Mesodermal cell (in vitro differentiated cells): ENCODE measurements at regions not wholly inside any gene's neighbourhood (a gene's known extent, or its start where the extent isn't known, plus 50 kb on each side); places are given as distances from the start of the nearest gene placed in this dataset.

Experiments used
- H3K27ac ChIP-seq: 2 replicates; pipeline ENCODE4 v1.7.0; 2013; ENCODE audit warnings: mild to moderate bottlenecking, low read depth, low read length, moderate library complexity; ENCODE audit not compliant: severe bottlenecking
- H3K36me3 ChIP-seq: 2 replicates; pipeline ENCODE4 v1.7.1; 2013; ENCODE audit warnings: mild to moderate bottlenecking, low read length, moderate library complexity; ENCODE audit not compliant: control insufficient read depth, insufficient read depth
- H3K4me1 ChIP-seq: one replicate; pipeline ENCODE4 v1.7.1; 2013; ENCODE audit warnings: mild to moderate bottlenecking, low read length; ENCODE audit not compliant: insufficient read depth, control insufficient read depth, poor library complexity, severe bottlenecking
- H3K4me3 ChIP-seq: 2 replicates; pipeline ENCODE4 v1.7.0; 2013; ENCODE audit warnings: low read length, control low read depth, mild to moderate bottlenecking; ENCODE audit not compliant: insufficient read depth, poor library complexity, severe bottlenecking; ENCODE audit errors: extremely low read depth
- H3K9me3 ChIP-seq: 2 replicates; pipeline ENCODE4 v1.7.1; 2013; ENCODE audit warnings: mild to moderate bottlenecking, low read length, moderate library complexity; ENCODE audit not compliant: control insufficient read depth
- WGBS, 2 experiments: methylation state at CpG; one replicate each; pipeline ENCODE4 v1.1.5; 2013; ENCODE audit warnings: missing lambda C conversion rate in 2 of 2; ENCODE audit not compliant: insufficient coverage in 2 of 2; 5-methylcytosine and 5-hydroxymethylcytosine counted together

- WGBS, 2 experiments = no CpG with 5 or more reads among the region's 3 CpGs
- no peak overlapping the region for H3K27ac ChIP-seq
- H3K4me1 ChIP-seq = no peaks in the 10 kb centered on the region
- no peaks in the 10 kb centered on the region for H3K9me3 ChIP-seq
- no peak overlapping the region for H3K4me3 ChIP-seq
- no peaks in the 10 kb centered on the region for H3K36me3 ChIP-seq
Observed at GRCh38 chr21:18617291-18617690, 213.7 kb upstream of the TMPRSS15 start.

- H3K27ac ChIP-seq = no peak overlapping the region
- H3K9me3 ChIP-seq = no peaks in the 10 kb centered on the region
- H3K36me3 ChIP-seq = no peaks in the 10 kb centered on the region
- H3K4me1 ChIP-seq = no peaks in the 10 kb centered on the region
- WGBS, 2 experiments = 69% methylated on average over 2 of the region's 4 CpGs; no CpG with 5 or more reads in 1 of the 2 experiments
- H3K4me3 ChIP-seq = no peak overlapping the region
Observed at GRCh38 chr21:18620436-18620835, 216.9 kb upstream of the TMPRSS15 start.

GRCh38 chr21:18622383-18622782 lies 218.8 kb upstream of the TMPRSS15 start:
- no peak overlapping the region for H3K4me3 ChIP-seq
- no peaks in the 10 kb centered on the region for H3K9me3 ChIP-seq
- H3K4me1 ChIP-seq = no peaks in the 10 kb centered on the region
- no peak overlapping the region for H3K27ac ChIP-seq
- H3K36me3 ChIP-seq = no peaks in the 10 kb centered on the region

- no peaks in the 10 kb centered on the region for H3K4me1 ChIP-seq
- no peak overlapping the region for H3K27ac ChIP-seq
- 100% methylated on average over 1 of the region's 2 CpGs; no CpG with 5 or more reads in 1 of the 2 experiments for WGBS, 2 experiments
- H3K9me3 ChIP-seq = no peaks in the 10 kb centered on the region
- H3K4me3 ChIP-seq = no peak overlapping the region
- H3K36me3 ChIP-seq = no peaks in the 10 kb centered on the region
Observed at GRCh38 chr21:18630446-18630845, 226.9 kb upstream of the TMPRSS15 start.

- Histone ChIP-seq H3K9me3 (no peaks in the 10 kb centered on the region), H3K4me3 (no peak overlapping the region), H3K27ac (no peak overlapping the region), H3K4me1 (no peaks in the 10 kb centered on the region), H3K36me3 (no peaks in the 10 kb centered on the region)
- WGBS, 2 experiments = 88% methylated on average over 1 of the region's 2 CpGs; no CpG with 5 or more reads in 1 of the 2 experiments
Observed at GRCh38 chr21:18636897-18637296, 233.3 kb upstream of the TMPRSS15 start.

GRCh38 chr21:18646116-18646515 lies 242.5 kb upstream of the TMPRSS15 start:
- Histone ChIP-seq H3K36me3 (no peaks in the 10 kb centered on the region), H3K9me3 (no peaks in the 10 kb centered on the region), H3K4me3 (no peak overlapping the region), H3K4me1 (no peaks in the 10 kb centered on the region), H3K27ac (no peak overlapping the region)
- WGBS, 2 experiments = no CpG with 5 or more reads among the region's 1 CpG

GRCh38 chr21:18655931-18656330 lies 252.3 kb upstream of the TMPRSS15 start:
- Histone ChIP-seq H3K36me3 (no peaks in the 10 kb centered on the region), H3K4me3 (no peak overlapping the region), H3K27ac (no peak overlapping the region), H3K4me1 (no peaks in the 10 kb centered on the region), H3K9me3 (no peaks in the 10 kb centered on the region)
- no CpG with 5 or more reads among the region's 3 CpGs for WGBS, 2 experiments

GRCh38 chr21:18661842-18662241 lies 258.3 kb upstream of the TMPRSS15 start:
- 71 to 89% methylated on average over 2 of the region's 3 CpGs for WGBS, 2 experiments
- Histone ChIP-seq H3K27ac (no peak overlapping the region), H3K36me3 (no peaks in the 10 kb centered on the region)

GRCh38 chr21:18663663-18664062 lies 260.1 kb upstream of the TMPRSS15 start:
- H3K4me3 ChIP-seq = no peak overlapping the region
- H3K27ac ChIP-seq = no peak overlapping the region
- H3K9me3 ChIP-seq = no peaks in the 10 kb centered on the region
- no peaks in the 10 kb centered on the region for H3K36me3 ChIP-seq
- WGBS, 2 experiments = no CpG with 5 or more reads among the region's 3 CpGs
- H3K4me1 ChIP-seq = no peaks in the 10 kb centered on the region

More at GRCh38 chr21:18661842-18662241, 258.3 kb upstream of the TMPRSS15 start:
- Histone ChIP-seq H3K4me3 (no peak overlapping the region), H3K4me1 (no peaks in the 10 kb centered on the region), H3K9me3 (no peaks in the 10 kb centered on the region)

- Histone ChIP-seq H3K27ac (no peak overlapping the region), H3K4me3 (no peak overlapping the region), H3K4me1 (no peaks in the 10 kb centered on the region), H3K9me3 (no peaks in the 10 kb centered on the region), H3K36me3 (no peaks in the 10 kb centered on the region)
- no CpG with 5 or more reads among the region's 1 CpG for WGBS, 2 experiments
Observed at GRCh38 chr21:18666725-18667124, 263.1 kb upstream of the TMPRSS15 start.

GRCh38 chr21:18673789-18674188 lies 270.2 kb upstream of the TMPRSS15 start:
- H3K27ac ChIP-seq = no peak overlapping the region
- no peaks in the 10 kb centered on the region for H3K9me3 ChIP-seq
- H3K4me3 ChIP-seq = no peak overlapping the region
- no peaks in the 10 kb centered on the region for H3K4me1 ChIP-seq
- no peaks in the 10 kb centered on the region for H3K36me3 ChIP-seq
- no CpG with 5 or more reads among the region's 1 CpG for WGBS, 2 experiments

GRCh38 chr21:18677632-18678031 lies 274.0 kb upstream of the TMPRSS15 start:
- no peak overlapping the region for H3K27ac ChIP-seq
- H3K4me1 ChIP-seq = no peaks in the 10 kb centered on the region
- no peaks in the 10 kb centered on the region for H3K9me3 ChIP-seq
- H3K4me3 ChIP-seq = no peak overlapping the region
- H3K36me3 ChIP-seq = no peaks in the 10 kb centered on the region
